NCI-H1105 treated with DMSO at 0.1 percent for 48 hours (cell line): ENCODE measurements at regions not wholly inside any gene's neighbourhood (a gene's known extent, or its start where the extent isn't known, plus 50 kb on each side); places are given as distances from the start of the nearest gene placed in this dataset.
"Not testable (repeated sequence)": the region's sequence is repeated elsewhere in the genome, so short reads cannot be mapped to it uniquely, and the experiment has no call there.

ENCODE experiments used
- DNase-seq: peaks from one replicate; lab custom pipeline; 2025; lab: John Stamatoyannopoulos, UW

- DNase-seq = no peak
Observed at GRCh38 chr11:95650276-95650675, 139.3 kb downstream of the FAM76B start.

GRCh38 chr11:95647871-95648270 lies 141.7 kb downstream of the FAM76B start:
- no peak for DNase-seq

GRCh38 chr11:95647355-95647754 lies 142.2 kb downstream of the FAM76B start:
- no peak for DNase-seq

- DNase-seq = no peak
Observed at GRCh38 chr11:95641495-95641894, 148.1 kb downstream of the FAM76B start.

- no peak for DNase-seq
Observed at GRCh38 chr11:95638501-95638900, 151.1 kb downstream of the FAM76B start.

- DNase-seq = no peak
Observed at GRCh38 chr11:95625164-95625900, 164.2 kb downstream of the FAM76B start.

GRCh38 chr11:95616256-95616804 lies 173.3 kb downstream of the FAM76B start:
- no peak for DNase-seq

GRCh38 chr11:95611827-95612226 lies 177.8 kb downstream of the FAM76B start:
- DNase-seq = no peak

GRCh38 chr11:95610185-95610584 lies 179.4 kb downstream of the FAM76B start:
- DNase-seq = not testable (repeated sequence)

GRCh38 chr11:95608093-95608492 lies 181.5 kb downstream of the FAM76B start:
- DNase-seq = no peak

- DNase-seq = no peak
Observed at GRCh38 chr11:95606824-95607223, 182.8 kb downstream of the FAM76B start.

GRCh38 chr11:95605271-95605940 lies 184.2 kb downstream of the FAM76B start:
- no peak for DNase-seq

- DNase-seq = no peak
Observed at GRCh38 chr11:95599959-95600586, 189.5 kb downstream of the FAM76B start.

GRCh38 chr11:95595973-95596489 lies 193.6 kb downstream of the FAM76B start:
- DNase-seq = no peak

- DNase-seq = no peak
Observed at GRCh38 chr11:95595541-95595940, 194.0 kb downstream of the FAM76B start.

GRCh38 chr11:95593111-95593510 lies 196.5 kb downstream of the FAM76B start:
- DNase-seq = no peak

- no peak for DNase-seq
Observed at GRCh38 chr11:95592471-95592870, 197.1 kb downstream of the FAM76B start.

- no peak for DNase-seq
Observed at GRCh38 chr11:95589893-95590612, 199.5 kb downstream of the FAM76B start.

GRCh38 chr11:95588821-95589220 lies 200.8 kb downstream of the FAM76B start:
- DNase-seq = no peak

- DNase-seq = no peak
Observed at GRCh38 chr11:95586661-95587060, 202.9 kb downstream of the FAM76B start.

- no peak for DNase-seq
Observed at GRCh38 chr11:95586155-95586554, 203.4 kb downstream of the FAM76B start.

GRCh38 chr11:95585752-95586077 lies 203.9 kb downstream of the FAM76B start:
- DNase-seq = no peak
